ENCODE measurements at regions not wholly inside any gene's neighbourhood (a gene's known extent, or its start where the extent isn't known, plus 50 kb on each side); places are given as distances from the start of the nearest gene placed in this dataset.
"Not testable (repeated sequence)": the region's sequence is repeated elsewhere in the genome, so short reads cannot be mapped to it uniquely, and the experiment has no call there.

DNA sequence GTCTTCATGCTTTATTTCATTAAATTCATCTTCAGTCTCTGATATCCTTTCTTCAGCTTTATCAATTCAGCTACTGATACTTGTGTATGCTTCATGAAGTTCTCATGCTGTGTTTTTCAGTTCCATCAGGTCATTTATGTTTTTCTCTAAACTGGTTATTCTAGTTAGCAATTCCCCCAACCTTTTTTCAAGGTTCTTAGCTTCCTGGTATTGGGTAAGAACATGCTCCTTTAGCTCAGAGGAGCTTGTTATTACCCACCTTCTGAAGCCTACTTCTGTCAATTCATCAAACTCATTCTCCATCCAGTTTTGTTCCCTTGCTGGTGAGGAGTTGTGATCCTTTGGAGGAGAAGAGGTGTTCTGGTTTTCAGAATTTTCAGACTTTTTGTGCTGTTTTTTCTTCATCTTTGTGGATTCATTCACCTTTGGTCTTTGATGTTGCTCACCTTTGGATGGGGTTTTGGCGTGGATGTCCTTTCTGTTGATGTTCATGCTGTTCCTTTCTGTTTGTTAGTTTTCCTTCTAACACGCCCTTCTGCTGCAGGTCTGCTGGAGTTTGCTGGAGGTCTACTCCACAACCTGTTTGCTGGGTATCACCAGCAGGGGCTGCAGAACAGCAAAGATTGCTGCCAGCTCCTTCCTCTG is 69.9 kb upstream of the PCSK5 start:
- H3K27me3 Mint-ChIP-seq; H3K4me3 Mint-ChIP-seq; H3K36me3 Mint-ChIP-seq; DNase-seq; ATAC-seq; H3K9me3 Mint-ChIP-seq (ENCODE audit: low read depth); H3K4me1 Mint-ChIP-seq; H3K27ac Mint-ChIP-seq; CTCF ChIA-PET: not testable (repeated sequence)

DNA sequence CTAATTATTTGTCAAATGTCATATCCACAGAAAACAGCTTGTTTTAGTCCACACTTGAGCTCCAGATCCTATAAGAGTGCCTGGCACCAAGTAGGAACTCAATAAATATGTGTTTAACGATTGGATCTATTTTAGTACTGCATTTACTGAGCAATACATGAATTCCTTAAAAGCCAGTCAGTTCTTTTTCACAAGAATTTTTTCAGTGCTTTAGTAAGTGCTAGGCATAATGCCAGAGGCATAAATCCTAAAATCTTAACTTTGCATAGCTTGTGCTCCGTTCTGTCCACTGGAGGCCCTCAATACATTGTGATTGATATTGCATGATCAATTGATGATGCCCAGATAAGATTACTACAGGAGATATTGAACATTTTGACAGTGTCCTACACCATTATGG is 67.3 kb upstream of the PCSK5 start:
- DNase-seq (no peak), ATAC-seq (no peak)
- H3K36me3 Mint-ChIP-seq: no peaks in the 10 kb centered on the region
- H3K27me3 Mint-ChIP-seq: no peaks in the 10 kb centered on the region
- no peak overlapping the region for H3K27ac Mint-ChIP-seq
- H3K4me3 Mint-ChIP-seq: no peak overlapping the region
- H3K4me1 Mint-ChIP-seq: no peaks in the 10 kb centered on the region
- CTCF ChIA-PET: no interaction called here
- no peaks in the 10 kb centered on the region for H3K9me3 Mint-ChIP-seq (ENCODE audit: low read depth)

- CTCF ChIA-PET: no interaction called here
- Mint-ChIP-seq H3K27me3 (peaks cover 3% of the 10 kb centered on the region), H3K9me3 (ENCODE audit: low read depth) (no peaks in the 10 kb centered on the region), H3K36me3 (no peaks in the 10 kb centered on the region), H3K27ac (no peak overlapping the region), H3K4me3 (no peak overlapping the region), H3K4me1 (no peaks in the 10 kb centered on the region)
- no peak for DNase-seq
- ATAC-seq: no peak
These were observed 65.5 kb upstream of the PCSK5 start for GRCh38 chr9:75824816-75825568.

DNA sequence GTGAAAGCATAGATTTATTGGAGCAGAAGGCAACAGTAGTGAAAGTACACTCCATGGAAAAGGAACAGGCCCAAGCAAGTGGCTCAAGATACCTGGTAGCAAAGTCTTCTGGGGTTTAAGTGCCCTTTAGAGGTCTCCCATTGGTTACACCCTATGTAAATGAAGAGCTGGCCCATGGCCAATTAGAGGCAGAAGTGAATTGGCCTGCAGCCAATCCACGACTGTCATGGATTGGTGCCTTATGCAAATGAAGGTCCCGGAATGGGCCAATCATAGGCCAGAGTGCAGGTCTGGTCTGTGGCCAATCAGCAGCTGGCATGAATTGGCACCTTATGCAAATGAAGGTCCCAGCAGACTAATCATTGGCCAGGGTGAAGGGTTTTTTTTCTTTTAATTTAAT is 64.2 kb upstream of the PCSK5 start:
- no peak overlapping the region for H3K4me3 Mint-ChIP-seq
- DNase-seq: no peak
- CTCF ChIA-PET: no interaction called here
- H3K9me3 Mint-ChIP-seq (ENCODE audit: low read depth): no peaks in the 10 kb centered on the region
- H3K4me1 Mint-ChIP-seq: no peaks in the 10 kb centered on the region
- no peak overlapping the region for H3K27ac Mint-ChIP-seq
- ATAC-seq: no peak
- H3K27me3 Mint-ChIP-seq: peaks cover 3% of the 10 kb centered on the region
- H3K36me3 Mint-ChIP-seq: no peaks in the 10 kb centered on the region

- no peak overlapping the region for H3K4me3 Mint-ChIP-seq
- H3K36me3 Mint-ChIP-seq: no peaks in the 10 kb centered on the region
- H3K27ac Mint-ChIP-seq: no peak overlapping the region
- H3K9me3 Mint-ChIP-seq (ENCODE audit: low read depth): no peaks in the 10 kb centered on the region
- ATAC-seq (no peak), DNase-seq (no peak)
- no peaks in the 10 kb centered on the region for H3K4me1 Mint-ChIP-seq
- CTCF ChIA-PET: no interaction called here
- H3K27me3 Mint-ChIP-seq: peaks cover 3% of the 10 kb centered on the region
These were observed 60.2 kb upstream of the PCSK5 start for GRCh38 chr9:75830303-75830702.

- CTCF ChIA-PET: no interaction called here
- Mint-ChIP-seq H3K27ac (no peak overlapping the region), H3K4me1 (no peaks in the 10 kb centered on the region), H3K36me3 (no peaks in the 10 kb centered on the region), H3K4me3 (no peak overlapping the region), H3K9me3 (ENCODE audit: low read depth) (no peaks in the 10 kb centered on the region), H3K27me3 (peaks cover 1% of the 10 kb centered on the region)
- no peak for DNase-seq
- ATAC-seq: no peak
These were observed 56.7 kb upstream of the PCSK5 start for GRCh38 chr9:75833778-75834177.

DNA sequence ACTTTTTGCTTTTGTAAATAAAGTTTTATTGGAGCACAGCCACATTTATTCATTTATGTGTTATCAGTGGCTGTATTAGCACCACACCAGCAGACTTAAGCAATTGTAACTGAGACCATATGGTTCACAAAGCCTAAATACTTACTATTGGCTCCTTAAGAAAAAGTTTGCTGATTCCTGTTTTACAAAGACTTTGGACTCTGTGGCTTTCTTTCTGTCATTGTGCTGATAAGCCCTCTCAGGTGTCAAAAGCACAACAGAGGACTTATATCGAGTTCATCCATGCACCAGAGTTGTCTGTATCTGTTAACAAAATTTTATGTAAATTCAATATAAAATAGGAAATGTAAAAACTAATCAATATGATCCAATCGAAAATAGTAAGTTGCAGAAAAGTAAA is 55.6 kb upstream of the PCSK5 start:
- Mint-ChIP-seq H3K4me3 (no peak overlapping the region), H3K27me3 (no peaks in the 10 kb centered on the region), H3K27ac (no peak overlapping the region), H3K9me3 (ENCODE audit: low read depth) (no peaks in the 10 kb centered on the region), H3K36me3 (no peaks in the 10 kb centered on the region), H3K4me1 (no peaks in the 10 kb centered on the region)
- CTCF ChIA-PET: no interaction called here
- DNase-seq (no peak), ATAC-seq (no peak)

Data from activated CD8-positive, alpha-beta memory T cell treated with anti-CD3 and anti-CD28 coated beads, Interleukin-2, amount 10 ng/mL, durations not matched to agents 7 days and 5 days (primary cell).